ENCODE measurements at regions not wholly inside any gene's neighbourhood (a gene's known extent, or its start where the extent isn't known, plus 50 kb on each side); places are given as distances from the start of the nearest gene placed in this dataset.

DNA sequence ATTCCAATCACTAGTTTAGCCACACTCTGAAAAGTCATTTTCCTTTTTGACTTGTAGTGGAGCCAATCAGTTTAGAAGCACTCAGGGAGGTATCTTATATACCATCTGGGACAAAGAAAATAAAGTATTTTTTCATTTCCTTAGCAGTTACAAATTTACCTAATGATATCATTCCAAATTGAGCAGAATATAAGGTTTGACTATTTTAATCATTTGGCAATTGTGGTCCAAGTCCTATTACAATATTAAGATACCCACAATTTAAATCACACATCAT is 170.6 kb downstream of the LTN1 start:
- peaks cover 33% of the 10 kb centered on the region for H3K4me1 ChIP-seq (ENCODE audit: insufficient read depth, low read length)
- H3K27ac ChIP-seq (ENCODE audit: low read depth, low read length): no peak overlapping the region

DNA sequence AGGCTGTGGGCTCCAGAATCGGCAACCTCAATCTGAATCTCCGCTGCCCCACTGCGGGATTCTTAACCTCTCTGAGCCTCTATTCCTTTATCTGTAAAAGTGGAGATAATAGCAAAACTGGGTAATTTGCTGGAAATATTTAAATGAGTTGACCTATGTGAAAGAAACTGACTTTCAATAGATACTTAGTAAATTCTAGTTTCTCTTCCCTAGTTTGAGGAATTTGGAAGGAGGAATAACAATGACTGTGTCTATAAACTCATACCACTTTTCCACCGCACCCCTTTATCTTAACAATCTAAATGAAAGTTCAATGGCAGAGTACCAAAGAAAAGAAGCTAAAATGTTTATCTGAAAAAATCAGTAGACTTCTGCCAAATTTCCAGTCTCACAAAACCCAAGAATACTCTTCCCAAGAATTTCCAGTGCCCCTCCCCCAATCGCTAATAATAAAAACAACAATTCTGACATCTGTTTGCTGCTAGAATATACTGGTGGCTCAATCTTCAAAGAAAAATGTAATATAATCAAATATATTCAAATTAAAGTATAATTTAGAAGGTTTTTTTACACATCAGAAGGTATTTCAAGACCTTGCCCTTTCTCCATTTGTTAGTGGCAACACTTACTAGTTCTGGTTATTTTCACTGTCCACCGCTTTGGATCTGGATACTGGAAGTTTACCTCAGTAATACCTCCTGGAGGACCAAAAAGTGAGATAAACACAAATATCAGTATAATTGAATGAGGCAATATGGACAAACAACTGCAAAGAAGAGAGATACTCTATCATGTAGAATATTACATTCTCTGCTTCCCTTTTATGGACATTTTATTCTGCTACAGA is 171.2 kb downstream of the LTN1 start:
- Histone ChIP-seq H3K9me3 (ENCODE audit: low read depth, low read length) (no peaks in the 10 kb centered on the region), H3K4me3 (ENCODE audit: insufficient read depth, low read length) (no peak overlapping the region), H4K20me1 (ENCODE audit: insufficient read depth, low read length) (no peaks in the 10 kb centered on the region), H3K4me1 (ENCODE audit: insufficient read depth, low read length) (peaks cover 33% of the 10 kb centered on the region), H3K79me2 (ENCODE audit: insufficient read depth, low read length) (no peaks in the 10 kb centered on the region), H3K27ac (ENCODE audit: low read depth, low read length) (no peak overlapping the region), H3K27me3 (ENCODE audit: insufficient read depth, low read length) (no peaks in the 10 kb centered on the region), H3K4me2 (ENCODE audit: insufficient read depth, low read length) (peak overlapping the region; percentile 49), H2AFZ (ENCODE audit: low read length) (no peak overlapping the region), H3K36me3 (ENCODE audit: insufficient read depth, low read length) (no peaks in the 10 kb centered on the region)
- TF ChIP-seq, protein P1, sequence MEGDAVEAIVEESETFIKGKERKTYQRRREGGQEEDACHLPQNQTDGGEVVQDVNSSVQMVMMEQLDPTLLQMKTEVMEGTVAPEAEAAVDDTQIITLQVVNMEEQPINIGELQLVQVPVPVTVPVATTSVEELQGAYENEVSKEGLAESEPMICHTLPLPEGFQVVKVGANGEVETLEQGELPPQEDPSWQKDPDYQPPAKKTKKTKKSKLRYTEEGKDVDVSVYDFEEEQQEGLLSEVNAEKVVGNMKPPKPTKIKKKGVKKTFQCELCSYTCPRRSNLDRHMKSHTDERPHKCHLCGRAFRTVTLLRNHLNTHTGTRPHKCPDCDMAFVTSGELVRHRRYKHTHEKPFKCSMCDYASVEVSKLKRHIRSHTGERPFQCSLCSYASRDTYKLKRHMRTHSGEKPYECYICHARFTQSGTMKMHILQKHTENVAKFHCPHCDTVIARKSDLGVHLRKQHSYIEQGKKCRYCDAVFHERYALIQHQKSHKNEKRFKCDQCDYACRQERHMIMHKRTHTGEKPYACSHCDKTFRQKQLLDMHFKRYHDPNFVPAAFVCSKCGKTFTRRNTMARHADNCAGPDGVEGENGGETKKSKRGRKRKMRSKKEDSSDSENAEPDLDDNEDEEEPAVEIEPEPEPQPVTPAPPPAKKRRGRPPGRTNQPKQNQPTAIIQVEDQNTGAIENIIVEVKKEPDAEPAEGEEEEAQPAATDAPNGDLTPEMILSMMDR (IDR thresholded peaks at IDR 0.05; ENCODE audit: extremely low read depth, low read depth, low read length): no peak
- peak; percentile 52 for DNase-seq (ENCODE audit: insufficient read length, low spot score, missing footprints)

More for the DNA sequence above, 170.6 kb downstream of the LTN1 start:
- H3K36me3 ChIP-seq (ENCODE audit: insufficient read depth, low read length): no peaks in the 10 kb centered on the region
- TF ChIP-seq, protein P1 (IDR thresholded peaks at IDR 0.05; ENCODE audit: extremely low read depth, low read depth, low read length): no peak
- no peaks in the 10 kb centered on the region for H3K27me3 ChIP-seq (ENCODE audit: insufficient read depth, low read length)
- DNase-seq (ENCODE audit: insufficient read length, low spot score, missing footprints): no peak
- H3K79me2 ChIP-seq (ENCODE audit: insufficient read depth, low read length): no peaks in the 10 kb centered on the region
- no peaks in the 10 kb centered on the region for H4K20me1 ChIP-seq (ENCODE audit: insufficient read depth, low read length)
- no peak overlapping the region for H3K4me2 ChIP-seq (ENCODE audit: insufficient read depth, low read length)
- H2AFZ ChIP-seq (ENCODE audit: low read length): no peak overlapping the region
- H3K4me3 ChIP-seq (ENCODE audit: insufficient read depth, low read length): no peak overlapping the region
- H3K9me3 ChIP-seq (ENCODE audit: low read depth, low read length): no peaks in the 10 kb centered on the region

DNA sequence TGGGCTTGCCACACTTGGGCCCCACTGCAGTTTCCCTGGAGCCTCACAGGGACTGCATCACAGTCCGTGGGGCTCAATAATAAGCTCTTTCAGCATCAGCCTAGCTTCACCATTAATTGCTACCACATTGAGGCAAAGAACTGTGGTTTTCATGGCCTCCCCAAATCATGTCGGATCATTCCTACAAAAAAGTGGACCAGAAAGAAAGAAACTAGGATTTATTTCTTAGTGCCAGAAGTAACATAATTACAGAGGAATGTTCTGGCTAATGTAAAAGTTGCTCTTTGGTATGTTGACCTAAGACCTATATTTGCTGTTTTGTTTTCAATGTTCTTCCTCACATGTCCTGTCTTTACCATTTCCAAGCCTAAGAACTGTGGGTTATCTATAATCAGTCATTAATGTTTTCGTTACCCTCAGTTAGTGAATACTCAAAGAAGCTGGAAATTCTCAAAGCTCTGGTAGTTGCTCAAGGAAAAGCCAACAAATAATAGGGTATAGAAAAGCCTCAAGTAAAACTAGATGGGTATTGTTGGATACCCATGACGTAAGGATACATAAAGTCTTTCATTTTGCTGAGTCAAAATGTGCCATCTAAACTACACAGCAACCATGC is 173.9 kb downstream of the LTN1 start:
- no peak for DNase-seq (ENCODE audit: insufficient read length, low spot score, missing footprints)
- Histone ChIP-seq H4K20me1 (ENCODE audit: insufficient read depth, low read length) (no peaks in the 10 kb centered on the region), H3K36me3 (ENCODE audit: insufficient read depth, low read length) (no peaks in the 10 kb centered on the region), H3K27ac (ENCODE audit: low read depth, low read length) (no peak overlapping the region), H3K9me3 (ENCODE audit: low read depth, low read length) (no peaks in the 10 kb centered on the region), H3K4me1 (ENCODE audit: insufficient read depth, low read length) (peaks cover 33% of the 10 kb centered on the region), H3K4me2 (ENCODE audit: insufficient read depth, low read length) (peak overlapping the region; percentile 9), H3K79me2 (ENCODE audit: insufficient read depth, low read length) (no peaks in the 10 kb centered on the region), H3K4me3 (ENCODE audit: insufficient read depth, low read length) (no peak overlapping the region), H2AFZ (ENCODE audit: low read length) (peak overlapping the region; percentile 58), H3K27me3 (ENCODE audit: insufficient read depth, low read length) (no peaks in the 10 kb centered on the region)
- TF ChIP-seq, protein P1 (IDR thresholded peaks at IDR 0.05; ENCODE audit: extremely low read depth, low read depth, low read length): no peak

DNA sequence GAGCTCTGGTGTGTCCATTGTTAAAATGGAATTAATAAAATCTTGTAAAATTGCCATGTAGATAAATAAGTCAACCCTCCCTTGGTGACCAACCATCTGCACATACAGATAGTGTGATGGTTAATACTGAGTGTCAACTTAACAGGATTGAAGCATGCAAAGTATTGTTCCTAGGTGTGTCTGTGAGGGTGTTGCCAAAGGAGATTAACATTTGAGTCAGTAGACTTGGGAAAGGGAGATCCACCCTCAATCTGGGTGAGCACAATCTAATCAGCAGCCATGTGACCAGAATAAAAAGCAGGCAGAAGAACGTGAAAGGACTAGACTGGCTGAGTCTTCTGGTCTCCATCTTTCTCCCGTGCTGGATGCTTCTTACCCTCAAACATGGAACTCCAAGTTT is 174.8 kb downstream of the LTN1 start:
- Histone ChIP-seq H3K79me2 (ENCODE audit: insufficient read depth, low read length) (no peaks in the 10 kb centered on the region), H3K27me3 (ENCODE audit: insufficient read depth, low read length) (no peaks in the 10 kb centered on the region), H3K4me3 (ENCODE audit: insufficient read depth, low read length) (no peak overlapping the region), H2AFZ (ENCODE audit: low read length) (no peak overlapping the region), H3K36me3 (ENCODE audit: insufficient read depth, low read length) (no peaks in the 10 kb centered on the region), H4K20me1 (ENCODE audit: insufficient read depth, low read length) (no peaks in the 10 kb centered on the region), H3K4me1 (ENCODE audit: insufficient read depth, low read length) (peaks cover 26% of the 10 kb centered on the region), H3K9me3 (ENCODE audit: low read depth, low read length) (no peaks in the 10 kb centered on the region), H3K4me2 (ENCODE audit: insufficient read depth, low read length) (no peak overlapping the region), H3K27ac (ENCODE audit: low read depth, low read length) (no peak overlapping the region)
- DNase-seq (ENCODE audit: insufficient read length, low spot score, missing footprints): no peak
- TF ChIP-seq, protein P1 (IDR thresholded peaks at IDR 0.05; ENCODE audit: extremely low read depth, low read depth, low read length): no peak

Data from osteoblast (primary cell).